ENCODE measurements at regions not wholly inside any gene's neighbourhood (a gene's known extent, or its start where the extent isn't known, plus 50 kb on each side); places are given as distances from the start of the nearest gene placed in this dataset.

DNA sequence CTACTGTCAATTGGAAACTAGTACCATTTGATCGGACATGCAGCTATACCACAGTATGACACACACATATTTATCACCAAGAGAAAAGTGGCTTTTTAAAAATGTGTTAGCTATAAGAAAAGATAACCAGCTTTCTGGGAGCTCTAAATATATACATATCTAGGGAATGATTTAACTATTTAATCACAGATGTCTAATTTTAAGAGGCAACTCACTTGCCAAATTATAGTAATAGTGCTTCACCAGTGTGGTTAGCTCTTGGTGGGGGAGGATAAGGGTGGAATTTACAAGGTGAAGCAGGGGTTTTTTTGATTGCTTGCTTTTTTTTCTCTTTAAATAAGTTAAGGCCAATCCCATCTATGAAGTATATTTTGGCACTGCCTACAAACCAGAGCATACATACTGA is 547.7 kb upstream of the DIPK2B start:
- DNase-seq (ENCODE audit: low read depth) = no peak

GRCh38 chrX:45747905-45748304 is 547.2 kb upstream of the DIPK2B start:
- no peak for DNase-seq (ENCODE audit: low read depth)

DNA sequence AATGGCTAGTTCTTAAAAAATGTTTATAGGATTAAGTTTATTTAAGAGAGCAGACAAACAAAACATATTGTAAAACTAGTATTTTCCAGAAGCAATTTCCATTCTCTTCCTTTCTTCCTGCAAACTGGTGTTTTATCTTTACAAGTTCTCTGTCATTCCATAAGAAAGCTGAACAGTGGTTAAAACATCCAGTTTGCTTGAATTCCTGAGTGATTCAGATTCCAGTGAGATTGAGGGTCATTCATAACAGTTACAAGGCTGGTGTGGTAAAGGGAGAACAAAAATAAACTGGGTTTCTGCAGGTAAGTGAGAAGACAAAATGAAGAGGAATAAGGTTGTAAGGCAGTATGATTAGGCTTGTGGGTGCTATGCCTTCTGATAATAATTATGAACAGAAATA is 544.8 kb upstream of the DIPK2B start:
- peak; percentile 57 for DNase-seq (ENCODE audit: low read depth)

DNA sequence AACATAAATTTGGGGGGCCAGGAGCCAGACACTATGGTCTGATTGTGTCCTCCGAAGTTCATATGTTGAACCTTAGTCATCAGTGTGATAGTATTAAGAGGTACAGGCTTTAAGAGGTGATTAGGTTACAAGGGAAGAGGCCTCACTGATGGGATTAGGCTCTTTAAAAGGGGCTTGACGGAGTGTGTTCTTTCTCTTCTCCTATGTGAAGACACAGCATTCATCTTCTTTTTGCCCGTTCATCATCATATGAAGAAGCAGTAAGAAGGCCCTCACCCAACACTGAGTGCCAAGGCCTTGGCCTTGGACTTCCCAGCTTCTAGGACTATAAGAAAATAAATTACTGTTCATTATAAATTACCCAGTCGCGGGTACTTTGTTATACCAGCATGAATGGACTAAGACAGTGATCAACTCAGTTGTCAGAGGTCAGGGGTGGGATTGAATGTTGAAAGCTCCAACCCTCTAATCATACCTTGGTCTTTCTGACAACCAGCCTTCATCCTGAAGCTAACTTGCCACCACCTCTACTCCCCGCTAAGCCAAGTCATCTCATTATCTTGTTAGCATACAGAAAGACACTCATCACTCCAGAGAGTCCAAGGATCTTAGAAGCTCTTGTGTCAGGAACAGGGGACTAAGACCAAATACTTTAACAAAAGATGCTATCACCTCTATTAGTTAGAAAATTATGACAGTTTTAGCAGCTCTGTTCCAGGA is 543.4 kb upstream of the DIPK2B start:
- no peak for DNase-seq (ENCODE audit: low read depth)

GRCh38 chrX:45743081-45743533 is 542.4 kb upstream of the DIPK2B start:
- peak; percentile 48 for DNase-seq (ENCODE audit: low read depth)

DNA sequence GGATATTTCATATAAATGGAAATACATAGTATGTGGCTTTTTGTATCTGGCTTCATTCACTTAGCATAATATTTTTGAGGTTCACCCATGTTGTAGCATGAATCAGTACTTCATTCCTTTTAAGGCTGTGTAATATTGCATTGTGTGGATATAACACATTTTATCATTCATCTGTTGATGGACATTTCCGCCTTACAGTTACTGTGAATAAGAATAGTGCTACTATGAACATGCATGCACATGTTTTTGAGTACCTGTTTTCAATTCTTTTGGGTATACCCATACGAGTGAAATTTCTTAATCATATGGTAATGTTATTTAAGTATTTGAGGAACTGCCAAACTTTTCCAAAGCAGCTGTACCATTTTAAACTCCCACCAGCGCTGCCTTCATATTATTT is 539.6 kb upstream of the DIPK2B start:
- DNase-seq (ENCODE audit: low read depth) = no peak

DNA sequence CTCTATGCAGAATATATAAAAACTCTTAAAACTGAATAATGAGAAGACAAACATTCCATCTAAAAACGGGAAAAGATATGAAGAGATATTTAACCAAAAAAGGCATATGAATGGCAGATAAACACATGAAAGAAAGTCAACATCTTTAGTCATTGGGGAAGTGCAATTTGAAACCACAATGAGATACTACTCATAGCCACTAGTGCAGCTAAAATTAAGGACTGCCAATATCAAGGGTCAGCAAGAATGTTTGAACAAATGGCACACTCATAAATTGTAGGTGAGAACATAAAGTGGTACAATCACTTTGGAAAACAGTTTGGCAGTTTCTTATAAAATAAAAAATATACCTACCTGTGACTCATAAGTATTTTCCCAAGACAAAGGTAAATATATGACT is 534.9 kb upstream of the DIPK2B start:
- DNase-seq (ENCODE audit: low read depth) = no peak

DNA sequence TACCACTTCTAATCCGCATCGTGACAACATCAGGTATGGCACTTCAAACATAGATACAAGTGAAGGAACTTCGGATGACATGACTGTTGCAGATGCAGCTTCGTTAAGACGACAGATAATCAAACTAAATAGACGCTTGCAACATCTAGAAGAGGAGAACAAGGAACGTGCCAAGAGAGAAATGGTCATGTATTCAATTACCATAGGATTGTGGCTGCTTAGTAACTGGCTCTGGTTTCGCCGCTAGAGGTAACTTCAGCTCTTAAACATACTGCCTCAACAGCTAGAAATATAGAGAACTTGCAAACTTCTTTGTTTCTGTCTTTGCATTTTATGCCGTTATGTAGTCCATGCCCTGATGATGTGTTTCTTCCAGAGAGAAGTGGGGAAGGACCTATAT is 530.8 kb upstream of the DIPK2B start:
- no peak for DNase-seq (ENCODE audit: low read depth)

DNA sequence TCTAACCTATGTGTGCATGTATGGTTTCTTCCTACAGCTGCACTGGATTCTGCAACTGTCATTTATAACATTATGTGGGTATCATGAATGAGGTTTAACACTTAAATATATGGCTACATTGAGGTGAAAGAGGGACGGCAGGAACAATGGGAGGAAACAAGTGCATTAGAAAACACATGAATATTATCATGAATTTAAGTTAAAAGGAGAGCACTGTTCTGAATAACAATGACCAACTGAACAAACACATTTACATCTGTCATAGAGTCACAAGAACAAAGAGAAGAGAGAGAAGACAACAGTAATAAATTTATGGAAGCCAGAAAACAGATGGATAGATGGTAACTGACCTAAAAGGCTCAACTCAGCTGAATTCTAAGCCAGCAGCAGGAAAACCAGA is 527.1 kb upstream of the DIPK2B start:
- DNase-seq (ENCODE audit: low read depth) = no peak

DNA sequence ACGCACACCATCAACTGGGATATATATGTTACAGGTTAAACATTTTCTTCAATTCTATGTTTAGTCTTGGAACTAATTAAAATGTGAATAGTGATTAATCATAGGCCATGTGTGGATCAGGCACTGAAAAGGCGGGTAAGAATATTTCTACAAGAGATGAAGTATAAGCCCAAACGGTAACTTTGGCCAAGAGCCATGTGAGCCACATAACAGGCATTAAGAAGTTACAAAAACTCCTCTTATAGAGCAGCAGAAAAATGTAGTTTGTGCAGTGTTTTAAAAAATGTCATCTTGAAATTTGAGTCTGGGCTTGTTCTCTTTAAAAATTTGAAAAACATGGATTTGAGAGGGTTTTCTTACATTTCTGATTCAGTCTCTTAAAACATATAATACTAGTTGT is 521.8 kb upstream of the DIPK2B start:
- DNase-seq (ENCODE audit: low read depth) = no peak

DNA sequence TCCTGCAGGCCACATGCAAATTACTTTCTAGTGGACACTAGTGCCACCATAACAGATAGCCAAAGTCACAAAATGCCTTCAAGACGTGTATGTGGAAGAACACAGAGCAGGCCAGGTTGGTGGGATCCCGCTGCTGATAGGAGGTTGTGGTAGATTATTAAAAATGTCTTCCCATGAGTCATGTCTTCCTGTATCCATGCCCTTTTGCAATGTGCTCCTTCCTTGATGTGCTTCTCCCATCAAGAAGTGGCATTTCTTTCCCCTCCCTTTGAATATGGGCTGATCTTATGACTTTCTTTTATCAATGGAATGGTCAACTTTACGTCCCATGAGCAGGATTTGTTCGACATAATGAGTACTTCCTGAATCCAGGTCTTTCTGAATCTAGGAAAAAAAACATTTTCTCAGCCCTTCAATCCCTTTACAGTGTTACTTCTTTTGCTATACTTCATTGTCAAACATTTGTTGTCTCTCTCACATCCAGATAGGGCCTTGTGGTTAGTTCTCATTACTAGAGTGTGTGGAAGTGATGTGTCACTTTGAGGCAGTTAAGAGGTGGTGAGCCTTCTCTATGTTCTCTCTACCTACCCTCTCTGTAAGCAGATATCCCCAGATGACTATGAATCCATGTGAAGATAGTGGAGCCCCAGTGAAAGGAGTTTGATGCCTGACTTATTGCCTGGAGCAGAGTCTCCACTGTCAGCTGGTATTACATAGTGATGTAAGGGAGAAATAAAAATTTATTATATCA is 519.2 kb upstream of the DIPK2B start:
- peak; percentile 41 for DNase-seq (ENCODE audit: low read depth)

GRCh38 chrX:45718676-45719075 is 518.0 kb upstream of the DIPK2B start:
- DNase-seq (ENCODE audit: low read depth) = peak; percentile 53

- DNase-seq (ENCODE audit: low read depth) = no peak
Observed at GRCh38 chrX:45716750-45717149, 516.1 kb upstream of the DIPK2B start.

- no peak for DNase-seq (ENCODE audit: low read depth)
Observed at GRCh38 chrX:45715748-45716147, 515.1 kb upstream of the DIPK2B start.

DNA sequence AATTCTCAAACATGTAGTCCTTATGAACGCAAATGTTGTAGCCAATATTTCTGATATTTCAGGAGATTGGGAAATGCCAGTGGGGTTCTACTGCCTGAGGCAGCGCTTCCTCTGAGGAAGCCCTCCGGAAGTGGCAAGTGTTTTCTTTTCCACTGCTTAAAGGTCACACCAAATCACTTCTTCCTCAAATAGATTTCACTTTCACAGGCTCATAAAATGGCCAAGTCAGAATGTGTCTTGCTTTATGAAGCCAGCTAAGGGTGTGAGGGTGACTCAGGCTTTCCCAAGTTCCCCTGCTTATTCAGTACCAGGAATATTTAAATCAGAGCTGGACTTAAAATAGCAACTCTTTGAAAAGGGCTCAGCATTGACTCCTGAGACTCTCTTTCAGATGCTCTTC is 514.2 kb upstream of the DIPK2B start:
- peak; percentile 46 for DNase-seq (ENCODE audit: low read depth)

- DNase-seq (ENCODE audit: low read depth) = peak; percentile 84
Observed at GRCh38 chrX:45712067-45712466, 511.4 kb upstream of the DIPK2B start.

DNA sequence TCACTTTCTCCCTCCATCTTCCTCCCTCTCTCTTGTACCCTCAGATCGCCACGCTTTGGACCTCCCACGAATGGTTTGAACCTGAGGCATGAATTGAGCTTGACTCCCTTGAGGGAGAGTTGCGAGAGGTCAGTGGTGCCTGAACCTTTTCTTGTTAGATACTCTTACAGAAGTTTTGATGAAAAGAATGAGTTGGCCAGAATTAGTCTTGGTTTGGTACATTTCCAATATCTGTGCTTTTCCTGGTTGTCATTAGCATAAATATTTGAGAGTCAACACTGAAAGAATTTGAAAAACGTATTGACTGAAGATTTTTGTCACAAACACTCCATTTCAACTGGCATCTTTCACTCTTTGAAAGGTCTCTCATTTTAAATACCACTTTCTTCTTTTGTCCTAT is 510.6 kb upstream of the DIPK2B start:
- DNase-seq (ENCODE audit: low read depth) = no peak

DNA sequence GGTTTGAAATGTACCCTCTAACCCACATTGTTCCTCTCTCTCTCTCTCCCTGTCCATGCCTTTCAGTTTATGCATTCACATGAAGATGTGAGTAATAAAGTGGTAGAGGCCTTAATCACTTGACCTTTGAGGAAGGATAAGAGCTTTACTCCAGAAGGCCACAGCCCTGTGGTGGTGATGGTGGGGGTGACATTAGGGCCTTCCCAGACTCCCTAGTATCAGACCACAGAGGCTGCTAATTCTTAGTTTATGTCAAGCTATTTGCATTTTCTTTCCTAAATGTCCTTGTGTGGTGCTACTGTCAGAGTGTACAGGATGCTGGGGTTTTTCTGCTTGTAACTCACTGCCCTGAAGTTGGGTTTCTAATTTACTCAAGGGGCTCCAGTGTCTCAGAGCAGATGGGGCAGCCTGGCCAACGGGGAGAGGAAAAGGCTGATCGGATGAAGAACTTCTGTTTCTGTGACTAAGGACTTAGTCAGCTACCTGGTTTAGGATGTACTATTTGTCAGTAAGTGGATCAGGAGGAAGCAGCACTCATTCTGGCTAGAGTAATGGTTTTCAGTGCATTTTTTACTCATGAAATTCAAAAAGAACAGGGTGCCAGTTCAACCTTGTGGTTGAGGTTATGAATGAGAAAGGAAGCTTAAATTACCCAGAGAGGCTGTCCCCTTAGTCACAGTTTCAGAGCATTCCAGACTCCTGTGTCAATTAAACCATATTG is 509.6 kb upstream of the DIPK2B start:
- DNase-seq (ENCODE audit: low read depth) = peak; percentile 74

- no peak for DNase-seq (ENCODE audit: low read depth)
Observed at GRCh38 chrX:45709381-45709780, 508.7 kb upstream of the DIPK2B start.

DNA sequence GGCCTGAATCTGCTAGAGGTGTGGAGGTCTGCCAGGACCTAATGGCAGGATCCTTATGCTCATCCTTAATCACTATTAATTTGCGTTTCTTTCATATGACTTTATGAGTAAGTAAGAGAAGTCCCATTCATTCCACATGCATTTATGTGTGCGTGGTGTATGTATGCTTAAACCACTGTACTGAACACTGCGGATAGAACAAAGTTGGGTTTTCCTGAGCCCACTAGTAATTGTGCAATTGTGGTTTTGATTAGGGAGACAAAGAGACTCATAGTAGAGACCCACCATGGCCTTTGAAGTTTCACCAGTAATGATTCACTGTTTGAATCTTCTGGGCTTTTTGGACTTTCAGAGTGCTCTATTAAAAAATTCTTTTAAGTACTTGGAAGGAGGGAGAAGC is 498.5 kb upstream of the DIPK2B start:
- peak; percentile 81 for DNase-seq (ENCODE audit: low read depth)

GRCh38 chrX:45697591-45697990 is 496.9 kb upstream of the DIPK2B start:
- DNase-seq (ENCODE audit: low read depth) = peak; percentile 55

- no peak for DNase-seq (ENCODE audit: low read depth)
Observed at GRCh38 chrX:45696736-45697135, 496.1 kb upstream of the DIPK2B start.

GRCh38 chrX:45689971-45690370 is 489.3 kb upstream of the DIPK2B start:
- no peak for DNase-seq (ENCODE audit: low read depth)
